Kidney capillary endothelial cell (primary cell): ENCODE measurements at regions not wholly inside any gene's neighbourhood (a gene's known extent, or its start where the extent isn't known, plus 50 kb on each side); places are given as distances from the start of the nearest gene placed in this dataset.
"Not testable (repeated sequence)": the region's sequence is repeated elsewhere in the genome, so short reads cannot be mapped to it uniquely, and the experiment has no call there.

ENCODE experiments used
- DNase-seq: peaks from one replicate; pipeline ENCODE4 v3.0.0-alpha.2; 2018; ENCODE audit warnings: low spot score

- no peak for DNase-seq
These were observed 312.9 kb upstream of the PRR16 start for GRCh38 chr5:120151181-120151580.

GRCh38 chr5:120151825-120152224 is 312.3 kb upstream of the PRR16 start:
- no peak for DNase-seq

- DNase-seq, result peak; percentile 76
These were observed 311.6 kb upstream of the PRR16 start for GRCh38 chr5:120152472-120152871.

- DNase-seq, result no peak
These were observed 311.2 kb upstream of the PRR16 start for GRCh38 chr5:120152931-120153330.

GRCh38 chr5:120153551-120153950 is 310.5 kb upstream of the PRR16 start:
- no peak for DNase-seq

- DNase-seq, result no peak
These were observed 308.2 kb upstream of the PRR16 start for GRCh38 chr5:120155873-120156272.

- DNase-seq, result no peak
These were observed 305.9 kb upstream of the PRR16 start for GRCh38 chr5:120158211-120158610.

GRCh38 chr5:120159155-120159554 is 304.9 kb upstream of the PRR16 start:
- no peak for DNase-seq

- DNase-seq, result no peak
These were observed 303.8 kb upstream of the PRR16 start for GRCh38 chr5:120160124-120160895.

- no peak for DNase-seq
These were observed 301.8 kb upstream of the PRR16 start for GRCh38 chr5:120162321-120162720.

- DNase-seq, result no peak
These were observed 300.1 kb upstream of the PRR16 start for GRCh38 chr5:120164037-120164436.

- no peak for DNase-seq
These were observed 299.1 kb upstream of the PRR16 start for GRCh38 chr5:120164986-120165385.

- no peak for DNase-seq
These were observed 291.0 kb upstream of the PRR16 start for GRCh38 chr5:120173125-120173524.

GRCh38 chr5:120174089-120174488 is 290.0 kb upstream of the PRR16 start:
- no peak for DNase-seq

- DNase-seq, result not testable (repeated sequence)
These were observed 282.9 kb upstream of the PRR16 start for GRCh38 chr5:120181238-120181637.

GRCh38 chr5:120194650-120195049 is 269.4 kb upstream of the PRR16 start:
- not testable (repeated sequence) for DNase-seq

GRCh38 chr5:120199559-120199958 is 264.5 kb upstream of the PRR16 start:
- DNase-seq, result no peak

GRCh38 chr5:120207129-120207528 is 257.0 kb upstream of the PRR16 start:
- no peak for DNase-seq

- DNase-seq, result no peak
These were observed 247.1 kb upstream of the PRR16 start for GRCh38 chr5:120217001-120217400.

- DNase-seq, result no peak
These were observed 244.1 kb upstream of the PRR16 start for GRCh38 chr5:120219988-120220387.

GRCh38 chr5:120225524-120225923 is 238.6 kb upstream of the PRR16 start:
- no peak for DNase-seq

- DNase-seq, result no peak
These were observed 235.7 kb upstream of the PRR16 start for GRCh38 chr5:120228262-120229031.

- DNase-seq, result no peak
These were observed 235.1 kb upstream of the PRR16 start for GRCh38 chr5:120229036-120229435.
